ENCODE measurements at regions not wholly inside any gene's neighbourhood (a gene's known extent, or its start where the extent isn't known, plus 50 kb on each side); places are given as distances from the start of the nearest gene placed in this dataset.

GRCh38 chr2:65916177-65916576, 483.8 kb upstream of the SPRED2 start:
- TF ChIP-seq, protein P1, sequence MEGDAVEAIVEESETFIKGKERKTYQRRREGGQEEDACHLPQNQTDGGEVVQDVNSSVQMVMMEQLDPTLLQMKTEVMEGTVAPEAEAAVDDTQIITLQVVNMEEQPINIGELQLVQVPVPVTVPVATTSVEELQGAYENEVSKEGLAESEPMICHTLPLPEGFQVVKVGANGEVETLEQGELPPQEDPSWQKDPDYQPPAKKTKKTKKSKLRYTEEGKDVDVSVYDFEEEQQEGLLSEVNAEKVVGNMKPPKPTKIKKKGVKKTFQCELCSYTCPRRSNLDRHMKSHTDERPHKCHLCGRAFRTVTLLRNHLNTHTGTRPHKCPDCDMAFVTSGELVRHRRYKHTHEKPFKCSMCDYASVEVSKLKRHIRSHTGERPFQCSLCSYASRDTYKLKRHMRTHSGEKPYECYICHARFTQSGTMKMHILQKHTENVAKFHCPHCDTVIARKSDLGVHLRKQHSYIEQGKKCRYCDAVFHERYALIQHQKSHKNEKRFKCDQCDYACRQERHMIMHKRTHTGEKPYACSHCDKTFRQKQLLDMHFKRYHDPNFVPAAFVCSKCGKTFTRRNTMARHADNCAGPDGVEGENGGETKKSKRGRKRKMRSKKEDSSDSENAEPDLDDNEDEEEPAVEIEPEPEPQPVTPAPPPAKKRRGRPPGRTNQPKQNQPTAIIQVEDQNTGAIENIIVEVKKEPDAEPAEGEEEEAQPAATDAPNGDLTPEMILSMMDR (IDR thresholded peaks at IDR 0.05), result no peak
- no peak for TF ChIP-seq POLR2A (IDR thresholded peaks at IDR 0.05)
- ATAC-seq, result no peak
- peaks cover 12% of the 10 kb centered on the region for H3K4me1 ChIP-seq

DNA sequence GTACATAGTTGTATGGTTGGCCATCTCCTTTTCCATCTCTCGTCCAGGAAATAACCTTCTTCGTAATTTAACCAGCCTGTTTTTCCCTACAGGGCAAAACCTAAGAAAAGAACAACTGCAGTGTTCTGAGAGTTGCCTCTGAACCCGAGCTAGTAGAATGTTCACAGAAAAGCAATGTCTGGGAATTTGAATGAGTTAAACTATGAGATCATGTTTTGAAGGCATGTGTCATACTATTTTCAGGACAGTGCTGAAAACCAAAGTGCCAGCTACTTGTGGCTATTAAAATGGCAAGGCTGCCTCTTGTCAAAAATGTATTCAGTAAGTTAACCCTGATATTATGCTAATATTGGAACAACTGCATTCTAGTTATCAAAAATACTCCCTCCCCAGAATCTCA, 482.9 kb upstream of the SPRED2 start:
- peaks cover 12% of the 10 kb centered on the region for H3K4me1 ChIP-seq
- TF ChIP-seq, protein P1 (IDR thresholded peaks at IDR 0.05), result no peak
- TF ChIP-seq POLR2A (IDR thresholded peaks at IDR 0.05), result no peak

More at GRCh38 chr2:65916177-65916576, 483.8 kb upstream of the SPRED2 start:
- H3K27ac ChIP-seq, result no peak overlapping the region
- H3K4me3 ChIP-seq, result no peak overlapping the region
- intact Hi-C loops (cut with DNase I), result no loop called here
- no peaks in the 10 kb centered on the region for H3K9me3 ChIP-seq
- H3K27me3 ChIP-seq, result no peaks in the 10 kb centered on the region
- no peaks in the 10 kb centered on the region for H3K36me3 ChIP-seq (replicated peaks in 1 of 2; ENCODE audit: insufficient read depth in 1 of 2, low read depth in 2 of 2)
- no peak for DNase-seq

DNA sequence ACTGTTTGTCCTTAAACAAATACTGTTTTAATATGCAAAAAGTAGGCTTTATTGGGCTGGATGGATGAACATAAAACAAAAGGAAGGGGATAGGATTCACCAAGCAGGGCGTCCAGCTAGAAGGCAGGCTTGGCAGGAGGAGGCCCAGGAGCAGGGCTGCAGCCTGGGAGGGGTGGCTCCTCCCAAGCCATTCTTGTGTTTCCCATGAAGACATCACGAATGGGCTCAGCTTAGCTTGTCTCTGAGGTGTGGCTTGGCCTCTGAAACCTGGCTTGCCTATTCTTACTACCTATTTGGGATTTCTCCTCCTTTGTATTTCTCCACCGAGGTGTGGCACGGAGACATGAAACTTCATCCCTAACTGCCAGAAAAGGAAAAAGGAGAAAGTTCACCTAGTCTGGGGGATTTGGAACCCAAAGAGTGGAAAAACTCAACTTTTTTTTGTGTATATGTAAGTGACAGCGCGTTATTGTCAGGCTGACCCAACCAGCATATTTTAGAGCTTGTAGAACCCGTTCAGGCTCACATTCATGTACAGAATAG, 481.9 kb upstream of the SPRED2 start:
- H3K4me3 ChIP-seq, result no peak overlapping the region
- WGBS, 2 donors, result 63 to 68% methylated on average over 7 of the region's 7 CpGs
- no peaks in the 10 kb centered on the region for H3K27me3 ChIP-seq
- H3K36me3 ChIP-seq (replicated peaks in 1 of 2; ENCODE audit: insufficient read depth in 1 of 2, low read depth in 2 of 2), result no peaks in the 10 kb centered on the region
- H3K9me3 ChIP-seq, result no peaks in the 10 kb centered on the region
- no peak for ATAC-seq
- H3K4me1 ChIP-seq, result peaks cover 12% of the 10 kb centered on the region
- no peak for DNase-seq
- H3K27ac ChIP-seq, result no peak overlapping the region
- intact Hi-C loops (cut with DNase I), result no loop called here
- no peak for TF ChIP-seq POLR2A (IDR thresholded peaks at IDR 0.05)
- TF ChIP-seq, protein P1 (IDR thresholded peaks at IDR 0.05), result no peak

More for the DNA sequence above, 482.9 kb upstream of the SPRED2 start:
- Histone ChIP-seq H3K9me3 (no peaks in the 10 kb centered on the region), H3K27me3 (no peaks in the 10 kb centered on the region), H3K27ac (no peak overlapping the region), H3K36me3 (replicated peaks in 1 of 2; ENCODE audit: insufficient read depth in 1 of 2, low read depth in 2 of 2) (no peaks in the 10 kb centered on the region), H3K4me3 (no peak overlapping the region)
- ATAC-seq (no peak), DNase-seq (no peak)
- 77 to 88% methylated on average over 3 of the region's 3 CpGs for WGBS, 2 donors
- intact Hi-C loops (cut with DNase I), result no loop called here

GRCh38 chr2:65913813-65914212, 481.4 kb upstream of the SPRED2 start:
- Histone ChIP-seq H3K9me3 (no peaks in the 10 kb centered on the region), H3K27me3 (no peaks in the 10 kb centered on the region), H3K4me3 (no peak overlapping the region), H3K27ac (no peak overlapping the region), H3K36me3 (replicated peaks in 1 of 2; ENCODE audit: insufficient read depth in 1 of 2, low read depth in 2 of 2) (no peaks in the 10 kb centered on the region), H3K4me1 (peaks cover 12% of the 10 kb centered on the region)
- 85 to 86% methylated on average over 7 to 9 of the region's 9 CpGs for whole genome bisulfite sequencing, 2 donors
- no peak for TF ChIP-seq POLR2A (IDR thresholded peaks at IDR 0.05)
- TF ChIP-seq, protein P1 (IDR thresholded peaks at IDR 0.05), result no peak
- DNase-seq (no peak), ATAC-seq (no peak)
- intact Hi-C loops (cut with DNase I), result no loop called here

- no peak overlapping the region for H3K4me3 ChIP-seq
- H3K27ac ChIP-seq, result no peak overlapping the region
- H3K4me1 ChIP-seq, result no peaks in the 10 kb centered on the region
- no peaks in the 10 kb centered on the region for H3K36me3 ChIP-seq (replicated peaks in 1 of 2; ENCODE audit: insufficient read depth in 1 of 2, low read depth in 2 of 2)
- ATAC-seq (no peak), DNase-seq (no peak)
- intact Hi-C loops (cut with DNase I), result no loop called here
- H3K9me3 ChIP-seq, result no peaks in the 10 kb centered on the region
- TF ChIP-seq, protein P1 (IDR thresholded peaks at IDR 0.05), result no peak
- TF ChIP-seq POLR2A (IDR thresholded peaks at IDR 0.05), result no peak
- WGBS, 2 donors, result 58 to 83% methylated on average over 1 of the region's 1 CpG
- no peaks in the 10 kb centered on the region for H3K27me3 ChIP-seq
Observed at GRCh38 chr2:65901756-65902155, 469.4 kb upstream of the SPRED2 start.
